ENCODE measurements at regions not wholly inside any gene's neighbourhood (a gene's known extent, or its start where the extent isn't known, plus 50 kb on each side); places are given as distances from the start of the nearest gene placed in this dataset.

DNA sequence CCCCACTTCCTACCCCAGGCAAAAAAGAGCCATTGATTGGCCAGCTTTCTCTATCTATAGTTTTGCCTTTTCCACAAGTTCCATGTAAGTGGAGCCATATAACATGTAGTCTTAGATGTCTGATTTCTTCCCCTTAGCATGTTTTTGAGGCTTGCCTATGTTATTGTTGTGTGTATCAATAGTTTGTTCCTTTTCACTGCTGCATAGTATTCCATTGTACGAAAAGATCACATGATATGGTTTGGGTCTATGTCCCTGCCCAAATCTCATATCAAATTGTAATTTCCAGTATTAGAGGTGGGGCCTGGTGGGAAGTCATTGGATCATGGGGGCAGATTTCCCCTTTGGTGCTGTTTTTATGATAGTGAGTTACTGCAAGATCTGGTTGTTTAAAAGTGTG is 93.6 kb upstream of the RFLNA start:
- peaks cover 13% of the 10 kb centered on the region for H3K27me3 Mint-ChIP-seq
- no peak overlapping the region for H3K4me3 ChIP-seq (ENCODE audit: control extremely low read depth in 1 of 5, extremely low read depth in 1 of 5, insufficient read depth in 1 of 5, low read depth in 2 of 5, low read length in 4 of 5)
- H3K9me3 ChIP-seq (ENCODE audit: control extremely low read depth in 1 of 3, control insufficient read depth in 2 of 3, insufficient read depth in 1 of 3, low read length in 2 of 3): peaks cover 0 to 20% (median 3%) of the 10 kb centered on the region in 3 donors
- H3K4me2 ChIP-seq (replicated peaks; ENCODE audit: low read depth, low read length, poor library complexity, severe bottlenecking): no peak overlapping the region
- TF ChIP-seq EZH2 (IDR thresholded peaks at IDR 0.05; ENCODE audit: borderline replicate concordance, insufficient read depth, low read depth, low read length, poor library complexity, severe bottlenecking): no peak
- TF ChIP-seq, protein P1, sequence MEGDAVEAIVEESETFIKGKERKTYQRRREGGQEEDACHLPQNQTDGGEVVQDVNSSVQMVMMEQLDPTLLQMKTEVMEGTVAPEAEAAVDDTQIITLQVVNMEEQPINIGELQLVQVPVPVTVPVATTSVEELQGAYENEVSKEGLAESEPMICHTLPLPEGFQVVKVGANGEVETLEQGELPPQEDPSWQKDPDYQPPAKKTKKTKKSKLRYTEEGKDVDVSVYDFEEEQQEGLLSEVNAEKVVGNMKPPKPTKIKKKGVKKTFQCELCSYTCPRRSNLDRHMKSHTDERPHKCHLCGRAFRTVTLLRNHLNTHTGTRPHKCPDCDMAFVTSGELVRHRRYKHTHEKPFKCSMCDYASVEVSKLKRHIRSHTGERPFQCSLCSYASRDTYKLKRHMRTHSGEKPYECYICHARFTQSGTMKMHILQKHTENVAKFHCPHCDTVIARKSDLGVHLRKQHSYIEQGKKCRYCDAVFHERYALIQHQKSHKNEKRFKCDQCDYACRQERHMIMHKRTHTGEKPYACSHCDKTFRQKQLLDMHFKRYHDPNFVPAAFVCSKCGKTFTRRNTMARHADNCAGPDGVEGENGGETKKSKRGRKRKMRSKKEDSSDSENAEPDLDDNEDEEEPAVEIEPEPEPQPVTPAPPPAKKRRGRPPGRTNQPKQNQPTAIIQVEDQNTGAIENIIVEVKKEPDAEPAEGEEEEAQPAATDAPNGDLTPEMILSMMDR (IDR thresholded peaks at IDR 0.05): no peak
- no peak overlapping the region for H3K9ac ChIP-seq (ENCODE audit: low read length)
- H3K36me3 ChIP-seq (replicated peaks in 1 of 2; ENCODE audit: control extremely low read depth in 1 of 2, control insufficient read depth in 1 of 2, extremely low read depth in 1 of 2, insufficient read depth in 2 of 2, low read length in 1 of 2): no peaks in the 10 kb centered on the region
- H2AFZ ChIP-seq (ENCODE audit: insufficient read depth, low read depth, low read length, poor library complexity, severe bottlenecking): no peak overlapping the region
- ATAC-seq (ENCODE audit: low read depth): no peak
- DNase-seq: no peak
- H3K4me1 Mint-ChIP-seq: no peaks in the 10 kb centered on the region
- peaks cover 14% of the 10 kb centered on the region for H3K9me3 Mint-ChIP-seq (ENCODE audit: insufficient read depth)
- WGBS (ENCODE audit: insufficient coverage): no CpG with 5 or more reads among the region's 1 CpG
- no peak overlapping the region for H3K4me3 Mint-ChIP-seq
- ChIA-PET CTCF (no interaction called here), POLR2A (no interaction called here)
- H3K27me3 ChIP-seq (replicated peaks in 1 of 4; ENCODE audit: control extremely low read depth in 1 of 4, control insufficient read depth in 3 of 4, insufficient read depth in 4 of 4, low read length in 3 of 4): peaks cover 0 to 5% (median 0%) of the 10 kb centered on the region in 4 experiments
- intact Hi-C loops (cut with micrococcal nuclease): no loop called here
- no peak overlapping the region for H3K27ac ChIP-seq (ENCODE audit: low read length in 2 of 2)
- no peaks in the 10 kb centered on the region for H3K79me2 ChIP-seq (ENCODE audit: control insufficient read depth, insufficient read depth, low read length)
- no peaks in the 10 kb centered on the region for H4K20me1 ChIP-seq (ENCODE audit: control insufficient read depth, insufficient read depth, low read length, poor library complexity, severe bottlenecking)
- no peak overlapping the region for H3K27ac Mint-ChIP-seq
- no peaks in the 10 kb centered on the region for H3K4me1 ChIP-seq (ENCODE audit: control insufficient read depth in 2 of 2, insufficient read depth in 2 of 2, low read length in 2 of 2)

DNA sequence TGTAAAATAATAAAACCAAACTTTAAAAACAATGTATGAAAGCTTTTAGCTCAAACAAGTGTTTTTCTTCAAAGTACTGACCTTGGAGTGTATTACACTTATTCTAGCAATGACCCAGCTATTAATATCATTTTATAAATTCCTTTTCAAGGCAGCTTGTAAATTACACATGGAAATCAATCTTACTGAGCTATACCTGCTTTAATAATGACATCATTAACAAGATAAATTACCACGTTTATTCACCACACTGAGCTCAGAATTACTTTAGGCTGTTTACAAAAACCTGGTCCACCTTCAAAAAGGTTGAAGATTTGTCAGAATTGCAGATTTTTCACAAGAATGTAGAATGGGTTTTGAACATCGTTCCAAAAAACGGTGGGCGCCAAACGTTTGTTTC is 91.7 kb upstream of the RFLNA start:
- POLR2A ChIA-PET: no interaction called here
- no peaks in the 10 kb centered on the region for H3K4me1 Mint-ChIP-seq
- 100% methylated on average over 4 of the region's 5 CpGs for WGBS (ENCODE audit: insufficient coverage)
- H3K4me2 ChIP-seq (replicated peaks; ENCODE audit: low read depth, low read length, poor library complexity, severe bottlenecking): no peak overlapping the region
- H3K9me3 Mint-ChIP-seq (ENCODE audit: insufficient read depth): peaks cover 10% of the 10 kb centered on the region
- TF ChIP-seq EZH2 (IDR thresholded peaks at IDR 0.05; ENCODE audit: borderline replicate concordance, insufficient read depth, low read depth, low read length, poor library complexity, severe bottlenecking): no peak
- TF ChIP-seq, protein P1 (IDR thresholded peaks at IDR 0.05): no peak
- H3K27me3 Mint-ChIP-seq: peaks cover 17% of the 10 kb centered on the region
- H3K27ac Mint-ChIP-seq: no peak overlapping the region
- no peaks in the 10 kb centered on the region for H3K36me3 ChIP-seq (replicated peaks in 1 of 2; ENCODE audit: control extremely low read depth in 1 of 2, control insufficient read depth in 1 of 2, extremely low read depth in 1 of 2, insufficient read depth in 2 of 2, low read length in 1 of 2)
- intact Hi-C loops (cut with micrococcal nuclease): no loop called here
- no peaks in the 10 kb centered on the region for H3K79me2 ChIP-seq (ENCODE audit: control insufficient read depth, insufficient read depth, low read length)
- ATAC-seq (ENCODE audit: low read depth) (no peak), DNase-seq (no peak)
- no peaks in the 10 kb centered on the region for H4K20me1 ChIP-seq (ENCODE audit: control insufficient read depth, insufficient read depth, low read length, poor library complexity, severe bottlenecking)
- H3K9ac ChIP-seq (ENCODE audit: low read length): no peak overlapping the region
- no peak overlapping the region for H3K27ac ChIP-seq (ENCODE audit: low read length in 2 of 2)
- peaks cover 0 to 5% (median 0%) of the 10 kb centered on the region in 4 experiments for H3K27me3 ChIP-seq (replicated peaks in 1 of 4; ENCODE audit: control extremely low read depth in 1 of 4, control insufficient read depth in 3 of 4, insufficient read depth in 4 of 4, low read length in 3 of 4)
- H3K4me3 ChIP-seq (ENCODE audit: control extremely low read depth in 1 of 5, extremely low read depth in 1 of 5, insufficient read depth in 1 of 5, low read depth in 2 of 5, low read length in 4 of 5): no peak overlapping the region
- H3K9me3 ChIP-seq (ENCODE audit: control extremely low read depth in 1 of 3, control insufficient read depth in 2 of 3, insufficient read depth in 1 of 3, low read length in 2 of 3): peaks cover 0 to 8% (median 3%) of the 10 kb centered on the region in 3 donors
- H3K4me1 ChIP-seq (ENCODE audit: control insufficient read depth in 2 of 2, insufficient read depth in 2 of 2, low read length in 2 of 2): no peaks in the 10 kb centered on the region
- no peak overlapping the region for H3K4me3 Mint-ChIP-seq
- CTCF ChIA-PET: no interaction called here
- H2AFZ ChIP-seq (ENCODE audit: insufficient read depth, low read depth, low read length, poor library complexity, severe bottlenecking): no peak overlapping the region

All from B cell (primary cell).